HG03196 (cell line): ENCODE measurements at regions not wholly inside any gene's neighbourhood (a gene's known extent, or its start where the extent isn't known, plus 50 kb on each side); places are given as distances from the start of the nearest gene placed in this dataset.

ENCODE experiments used
- ATAC-seq: cut with Tn5 transposase; IDR thresholded peaks from one replicate; pipeline ENCODE4 v1.9.1; 2021; ENCODE audit not compliant: unreplicated experiment

- ATAC-seq: no peak
Observed at GRCh38 chr5:117463881-117464570, 889.4 kb upstream of the SEMA6A start.

DNA sequence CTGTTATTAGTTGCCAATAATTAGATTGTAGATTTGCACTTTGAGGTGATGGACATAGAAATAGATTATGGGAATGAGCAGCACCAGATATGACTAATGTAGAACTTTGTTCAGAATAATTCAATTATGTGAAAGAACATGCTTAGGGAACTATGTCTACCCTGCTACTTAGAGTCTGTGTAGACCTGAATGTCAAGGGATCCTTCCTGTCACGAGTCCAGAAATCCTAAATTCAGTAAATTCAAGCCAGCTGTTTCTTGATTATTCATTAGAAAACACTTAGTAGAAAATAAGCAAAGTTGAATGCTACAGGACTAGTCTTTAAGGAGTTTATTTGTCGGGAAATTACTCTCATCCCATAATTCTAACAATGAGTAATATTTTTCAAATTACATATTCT lies 887.3 kb upstream of the SEMA6A start:
- ATAC-seq: no peak

DNA sequence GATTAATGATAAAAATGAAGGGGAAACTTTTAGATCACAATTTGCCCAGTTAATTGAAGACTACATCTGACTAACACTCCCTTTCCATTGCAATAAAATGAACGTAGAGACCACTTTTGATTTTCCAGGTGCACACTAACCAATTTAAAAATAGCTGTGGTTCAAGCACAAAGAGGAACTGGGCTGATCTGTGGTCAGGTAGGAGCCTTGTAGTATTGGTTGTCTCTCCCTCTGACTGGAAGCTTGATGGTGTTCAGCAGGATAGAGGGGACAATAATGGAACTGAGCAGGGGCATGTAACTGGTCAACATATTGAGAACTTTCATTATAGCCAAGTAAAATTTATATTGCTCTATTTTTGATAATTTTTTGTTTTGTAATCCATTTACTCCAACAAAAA lies 886.8 kb upstream of the SEMA6A start:
- peak; percentile 47 for ATAC-seq

- ATAC-seq: no peak
Observed at GRCh38 chr5:117457656-117458055, 883.0 kb upstream of the SEMA6A start.

DNA sequence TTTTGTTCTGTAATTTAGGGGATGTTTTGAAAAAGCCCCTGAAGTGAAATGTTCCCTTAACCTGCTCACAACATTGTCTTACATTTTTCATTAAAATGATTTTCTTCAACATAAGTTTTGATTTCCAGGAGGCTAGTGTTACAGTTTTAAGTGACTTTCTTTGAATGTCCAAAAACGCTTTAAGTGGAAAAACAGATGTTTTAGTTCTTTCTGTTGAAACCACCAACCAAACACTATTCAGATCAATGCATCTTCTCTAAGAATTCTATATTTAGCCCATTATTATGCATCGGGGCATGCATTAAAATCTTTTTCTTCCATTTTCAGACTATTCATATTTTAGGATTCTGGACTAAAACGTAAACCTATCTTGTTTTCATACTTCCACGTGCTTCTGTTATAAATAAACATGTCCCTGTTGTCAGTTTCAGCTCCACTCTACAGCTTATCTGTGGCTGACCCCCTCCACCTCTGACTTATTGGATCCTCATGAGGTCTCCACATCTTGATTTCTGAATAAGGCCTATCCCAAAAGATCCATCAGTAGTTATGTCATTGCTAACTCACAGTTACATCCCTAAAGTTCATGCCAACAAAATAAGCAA lies 882.3 kb upstream of the SEMA6A start:
- no peak for ATAC-seq

DNA sequence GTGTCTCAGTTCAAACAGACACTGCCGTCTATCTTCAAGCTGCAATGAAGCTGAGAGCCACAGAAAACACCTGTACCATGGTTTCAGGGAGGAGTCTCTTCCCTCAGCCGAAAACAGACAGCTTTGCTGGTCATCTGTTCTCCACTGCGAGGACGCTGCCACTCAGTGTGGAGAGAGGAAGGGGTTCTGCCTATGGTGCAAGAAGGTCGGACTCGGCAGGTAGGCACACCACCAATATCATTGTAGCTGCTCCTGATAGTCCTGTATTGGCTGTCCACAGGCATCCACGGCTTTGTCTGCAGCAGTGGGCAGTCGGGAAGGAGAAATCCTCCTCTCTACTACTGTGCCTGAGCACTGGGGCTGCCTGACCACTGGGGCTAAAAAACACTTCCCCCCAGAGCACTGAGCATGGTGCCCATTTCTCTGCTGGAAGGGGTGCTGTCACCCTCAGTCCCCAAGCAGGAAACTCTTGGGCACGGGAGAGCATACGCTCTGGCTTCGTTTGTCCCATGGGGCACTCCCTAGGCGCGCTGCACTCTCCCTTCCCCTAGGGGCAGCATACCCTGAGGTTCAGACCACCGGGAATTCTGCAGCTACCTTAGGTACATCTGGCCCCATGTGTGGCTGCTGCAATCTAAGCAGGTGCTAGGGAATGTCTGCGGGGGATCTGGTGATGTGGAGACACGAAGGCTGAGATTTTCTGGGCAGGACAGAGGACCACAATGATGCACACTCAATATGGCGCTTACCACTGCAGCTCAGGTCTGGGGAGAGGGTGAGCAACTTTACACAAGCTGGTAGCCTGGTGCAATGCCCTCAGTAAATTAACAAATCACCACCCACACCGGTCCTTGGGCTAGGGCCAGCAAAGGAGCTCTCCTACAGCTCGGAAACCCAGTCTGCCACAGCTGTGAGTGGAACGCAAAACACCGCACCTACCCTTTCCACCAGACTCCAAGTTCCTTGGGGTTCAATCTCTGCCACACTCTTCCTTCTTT lies 880.9 kb upstream of the SEMA6A start:
- ATAC-seq: peak; percentile 41

DNA sequence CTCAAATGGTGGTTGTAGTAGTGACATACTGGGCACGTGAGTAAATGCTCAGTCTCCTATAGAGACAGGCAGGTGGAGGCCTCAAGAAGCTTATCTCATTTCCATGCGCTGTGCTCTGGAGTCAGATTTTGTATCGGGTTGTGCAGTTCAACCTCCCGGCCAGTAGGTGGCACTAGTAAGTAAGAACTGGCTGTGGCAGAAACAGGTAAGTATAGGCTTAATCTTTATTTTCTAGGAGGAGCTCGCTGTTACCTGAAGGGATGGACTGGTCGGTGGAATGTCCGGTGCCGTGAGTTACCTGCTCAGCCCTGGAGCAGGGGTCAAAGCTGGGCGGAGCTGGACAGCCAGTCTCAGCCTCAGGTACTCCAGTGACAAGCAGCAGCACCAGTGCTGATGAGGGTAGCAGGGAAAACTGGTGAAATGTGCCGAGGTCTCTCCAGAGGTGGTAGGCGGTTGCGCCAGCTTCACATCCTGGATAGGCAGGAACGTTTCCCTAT lies 880.1 kb upstream of the SEMA6A start:
- ATAC-seq: peak; percentile 87

DNA sequence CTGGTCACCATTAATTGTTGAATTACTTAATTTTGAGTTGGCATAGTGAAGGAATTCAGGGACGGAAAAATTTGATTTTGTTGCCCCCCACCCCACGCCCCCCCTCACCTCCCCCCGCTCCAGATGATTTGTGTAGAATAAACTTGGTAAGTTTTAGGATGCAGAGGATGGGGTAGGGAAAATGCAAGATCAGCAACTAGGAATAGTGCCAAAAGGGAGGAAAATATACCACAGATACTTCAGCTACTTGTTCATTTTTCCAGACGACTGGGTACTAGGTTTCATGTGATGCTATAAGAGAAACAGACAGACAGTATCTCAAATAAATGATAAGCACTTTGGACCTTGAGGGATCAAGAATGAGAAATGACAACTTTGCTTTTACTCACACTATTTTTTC lies 862.2 kb upstream of the SEMA6A start:
- ATAC-seq: no peak

GRCh38 chr5:117435203-117435602 lies 860.6 kb upstream of the SEMA6A start:
- no peak for ATAC-seq

GRCh38 chr5:117434254-117434653 lies 859.6 kb upstream of the SEMA6A start:
- ATAC-seq: no peak

DNA sequence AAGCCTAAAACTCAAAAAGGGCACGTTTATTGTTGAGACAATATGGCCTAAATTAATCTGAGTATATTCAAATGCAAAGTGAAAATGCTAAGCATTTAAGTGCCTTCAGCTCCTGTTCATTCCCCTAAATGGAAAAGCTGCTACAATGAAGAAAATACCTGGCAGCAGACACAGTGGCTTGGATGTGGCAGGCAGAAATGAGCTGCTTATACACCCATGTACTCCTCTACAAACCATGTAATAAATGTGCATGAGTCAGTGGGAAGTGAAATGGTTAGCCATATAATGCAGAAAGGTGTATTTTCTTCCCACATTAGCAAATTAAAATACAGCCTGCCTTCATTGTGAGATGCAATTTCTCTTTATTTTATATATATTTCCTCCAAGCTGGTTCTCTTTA lies 859.2 kb upstream of the SEMA6A start:
- ATAC-seq: no peak

- ATAC-seq: no peak
Observed at GRCh38 chr5:117431091-117431490, 856.5 kb upstream of the SEMA6A start.

GRCh38 chr5:117425163-117425562 lies 850.5 kb upstream of the SEMA6A start:
- ATAC-seq: no peak

- no peak for ATAC-seq
Observed at GRCh38 chr5:117424559-117424958, 849.9 kb upstream of the SEMA6A start.

DNA sequence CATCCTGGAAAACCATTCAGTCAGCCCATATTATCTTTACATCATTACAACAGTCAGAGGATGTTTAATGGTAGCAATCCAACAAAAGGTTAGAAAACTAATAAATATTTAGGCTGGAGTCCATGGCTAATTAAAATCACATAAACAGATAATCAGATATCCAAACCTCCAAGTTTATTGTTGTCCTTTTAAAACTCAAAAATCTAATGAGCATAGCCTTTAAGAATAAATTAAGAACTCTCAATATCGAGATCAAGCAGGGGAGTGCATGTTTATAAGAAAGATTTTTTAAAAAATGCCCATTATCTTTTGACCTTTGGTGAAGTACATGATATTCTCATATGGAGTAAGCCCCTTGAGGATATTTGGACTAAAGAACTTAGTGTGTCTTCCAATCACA lies 842.9 kb upstream of the SEMA6A start:
- no peak for ATAC-seq

GRCh38 chr5:117414926-117415325 lies 840.3 kb upstream of the SEMA6A start:
- ATAC-seq: no peak

DNA sequence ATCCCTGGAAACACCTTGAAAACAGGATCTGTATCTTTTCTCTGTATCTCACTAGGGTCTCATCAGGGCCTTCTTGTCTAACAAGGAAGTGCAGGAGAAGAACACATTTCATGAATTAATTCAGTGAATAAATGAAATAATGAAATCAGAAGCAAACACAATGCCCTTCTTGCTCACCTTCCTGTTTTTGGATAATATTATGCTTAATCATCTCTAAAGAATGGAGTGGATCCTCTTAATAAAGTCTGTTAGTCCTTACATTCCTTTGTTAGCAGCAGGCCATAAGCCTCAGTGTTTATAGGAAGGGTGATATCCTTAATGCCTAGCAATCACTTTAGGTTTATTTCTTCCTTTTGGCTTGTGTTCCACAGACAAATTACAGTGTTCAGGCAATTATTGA lies 837.1 kb upstream of the SEMA6A start:
- no peak for ATAC-seq

DNA sequence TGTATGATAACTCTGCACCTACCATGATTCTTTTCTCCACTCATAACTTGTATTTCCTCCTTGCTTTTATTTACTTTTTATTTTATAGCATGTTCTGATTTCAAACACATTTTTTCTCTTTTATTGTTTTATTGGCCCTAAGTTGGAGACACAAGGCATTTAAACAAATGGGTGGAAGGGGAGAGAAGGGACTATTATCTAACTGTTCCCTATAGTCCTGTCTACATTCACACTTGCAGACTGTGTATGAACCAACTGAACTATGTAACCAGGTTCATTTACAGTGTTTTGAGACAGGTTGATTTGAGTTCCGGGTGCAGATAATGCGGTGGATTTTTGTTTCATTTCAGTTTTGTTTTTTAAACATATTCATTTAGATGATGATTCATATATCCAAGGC lies 830.6 kb upstream of the SEMA6A start:
- no peak for ATAC-seq

DNA sequence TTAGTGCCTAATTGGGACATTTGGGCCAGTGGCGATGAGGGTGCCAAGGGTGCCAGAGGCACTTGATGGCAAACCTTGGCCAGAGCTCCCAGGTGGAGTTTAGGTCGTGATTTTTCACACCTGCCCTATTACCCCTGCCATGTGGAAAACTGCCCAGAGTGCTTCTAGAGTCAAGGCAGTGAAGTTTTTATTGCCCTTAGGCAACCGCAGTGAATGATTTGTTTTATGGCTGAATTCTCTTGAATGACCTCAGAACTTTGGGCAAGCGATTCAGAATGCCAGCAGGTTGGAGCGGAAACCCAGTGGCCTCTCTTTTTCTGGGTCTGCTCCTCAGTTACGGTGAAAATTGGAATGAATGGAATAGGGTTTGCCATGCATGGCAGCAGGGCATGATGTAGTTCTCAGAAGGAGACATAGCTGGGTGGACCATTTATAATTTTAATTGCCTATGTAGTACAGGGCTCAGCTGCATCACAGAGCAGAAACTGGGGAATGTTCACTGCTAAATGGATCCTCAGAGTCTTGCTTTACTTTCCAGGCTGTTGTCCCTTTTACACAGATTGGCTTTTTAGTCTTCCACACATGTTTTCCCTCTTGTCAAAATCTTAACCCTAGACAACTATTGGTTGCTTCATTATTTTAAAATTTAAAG lies 820.0 kb upstream of the SEMA6A start:
- no peak for ATAC-seq

DNA sequence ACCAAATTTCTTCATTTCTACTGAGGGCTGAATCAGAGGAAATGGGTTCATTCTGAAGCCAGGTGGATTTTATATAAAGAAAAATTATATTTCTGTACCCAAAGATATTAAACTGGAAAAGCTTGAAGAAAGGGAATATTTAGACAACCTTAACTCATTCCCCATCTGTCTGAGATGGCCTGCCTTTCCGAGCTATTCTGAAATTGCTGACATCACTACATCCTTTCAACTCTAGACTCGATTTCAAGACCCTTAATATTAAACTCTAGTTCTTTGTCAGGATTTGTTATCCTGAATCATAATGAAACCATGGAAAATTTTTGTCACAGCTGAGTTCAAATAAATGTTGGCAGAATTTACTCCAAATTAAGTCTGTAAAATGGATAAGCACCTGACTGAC lies 818.5 kb upstream of the SEMA6A start:
- ATAC-seq: no peak

DNA sequence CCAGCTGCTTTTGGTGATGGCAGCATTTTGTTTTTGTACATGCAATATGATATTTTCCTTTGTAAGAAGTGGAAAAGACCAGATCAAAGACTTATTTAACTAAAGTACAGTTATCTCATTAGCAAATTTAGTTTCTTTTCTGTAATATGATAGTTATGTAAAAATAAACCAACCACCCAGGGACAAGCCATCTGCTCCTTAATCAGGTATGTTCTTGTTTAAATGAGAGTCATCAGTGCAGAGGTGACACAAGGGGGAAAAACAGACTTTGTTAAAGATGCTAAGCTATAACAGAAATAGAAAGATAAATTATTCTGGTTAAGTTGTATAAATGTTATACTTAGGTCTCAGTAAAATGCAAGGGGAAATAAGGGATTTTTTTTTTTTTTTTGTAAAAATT lies 805.7 kb upstream of the SEMA6A start:
- no peak for ATAC-seq
